Astrocyte (in vitro differentiated cells and primary cell): ENCODE measurements at regions not wholly inside any gene's neighbourhood (a gene's known extent, or its start where the extent isn't known, plus 50 kb on each side); places are given as distances from the start of the nearest gene placed in this dataset.

ENCODE experiments used
- CTCF ChIP-seq: IDR thresholded peaks from 2 replicates; pipeline ENCODE4 v1.5.1; 2011; ENCODE audit warnings: low read depth, mild to moderate bottlenecking, inconsistent platforms, low read length, moderate library complexity; ENCODE audit not compliant: insufficient read depth
- EZH2 ChIP-seq: IDR thresholded peaks from 2 replicates; pipeline ENCODE4 v1.6.1; 2012; ENCODE audit warnings: mild to moderate bottlenecking, low read length, inconsistent platforms; ENCODE audit not compliant: insufficient read depth

GRCh38 chr16:13803974-13804373, 116.0 kb upstream of the ERCC4 start:
- TF ChIP-seq CTCF = no peak
- no peak for TF ChIP-seq EZH2
